ENCODE measurements at regions not wholly inside any gene's neighbourhood (a gene's known extent, or its start where the extent isn't known, plus 50 kb on each side); places are given as distances from the start of the nearest gene placed in this dataset.

DNA sequence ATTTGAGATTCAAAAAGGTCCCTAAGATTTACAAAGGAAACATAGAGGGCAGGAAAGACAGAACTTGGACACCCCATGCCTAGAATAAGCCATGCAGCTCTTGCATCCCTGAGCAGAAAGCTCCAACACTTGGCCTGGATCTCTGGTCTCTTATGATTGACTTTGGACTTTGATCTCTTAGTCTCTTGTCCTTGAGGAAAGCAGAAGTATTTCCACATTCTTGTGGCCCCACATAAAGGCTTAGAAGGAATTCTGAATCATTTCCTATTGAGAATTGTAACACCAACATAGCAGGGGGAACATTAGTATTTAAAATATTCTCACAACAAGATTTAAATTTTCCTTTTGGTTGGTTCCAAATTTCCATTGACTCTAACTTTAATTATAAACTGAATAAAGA is 283.7 kb upstream of the PRKD1 start:
- TF ChIP-seq POLR2AphosphoS5 (IDR thresholded peaks at IDR 0.05) (no peak), POLR2A (IDR thresholded peaks at IDR 0.05) (no peak)

Measured in gastroesophageal sphincter (tissue), 2 donors.